ENCODE measurements at regions not wholly inside any gene's neighbourhood (a gene's known extent, or its start where the extent isn't known, plus 50 kb on each side); places are given as distances from the start of the nearest gene placed in this dataset.
A peak's percentile ranks its signal among the peaks of the same experiment; 100 is the strongest.

GRCh38 chr2:121076885-121077549 lies 208.0 kb downstream of the TFCP2L1 start:
- DNase-seq (ENCODE audit: low read depth) = no peak

- DNase-seq (ENCODE audit: low read depth) = no peak
These were observed 206.1 kb downstream of the TFCP2L1 start for GRCh38 chr2:121078899-121079298.

DNA sequence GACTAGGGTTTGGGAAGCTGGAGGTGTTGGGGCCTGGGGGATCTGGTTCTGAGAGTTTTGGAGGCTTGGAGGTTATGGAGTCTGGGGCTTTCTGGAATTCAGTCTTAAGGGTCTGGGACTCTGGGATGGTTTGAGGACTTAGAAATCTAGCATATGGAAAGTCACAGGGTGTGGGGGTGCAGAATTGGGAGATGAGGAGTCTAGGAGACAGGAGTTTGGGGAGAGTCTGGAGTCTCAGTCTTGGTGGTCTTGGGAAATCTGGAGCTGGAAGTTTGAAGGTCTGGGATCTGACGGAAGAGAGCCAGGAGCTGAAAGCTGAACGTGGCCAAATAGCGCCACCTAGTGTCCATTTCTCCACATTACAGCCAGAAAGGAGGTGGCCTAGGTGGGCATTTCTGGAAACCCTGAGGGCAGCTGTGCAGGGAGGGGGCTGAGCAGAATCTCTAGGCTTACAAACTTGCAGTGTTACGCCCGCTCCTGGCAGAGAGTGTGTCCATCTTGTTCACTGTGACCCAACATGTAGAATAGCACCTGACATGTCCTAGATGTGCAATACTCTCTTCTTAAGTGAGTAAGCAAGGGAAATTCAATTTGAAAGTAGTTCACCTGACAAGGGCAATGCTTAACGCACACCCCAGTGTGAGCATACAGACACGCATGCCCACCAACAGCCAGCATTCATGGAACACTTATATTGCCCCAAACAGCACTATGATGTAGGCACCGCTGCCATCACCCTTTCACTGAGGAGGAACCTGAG lies 204.8 kb downstream of the TFCP2L1 start:
- no peak for DNase-seq (ENCODE audit: low read depth)

GRCh38 chr2:121081701-121082100 lies 203.3 kb downstream of the TFCP2L1 start:
- no peak for DNase-seq (ENCODE audit: low read depth)

GRCh38 chr2:121082191-121082590 lies 202.8 kb downstream of the TFCP2L1 start:
- no peak for DNase-seq (ENCODE audit: low read depth)

GRCh38 chr2:121084130-121084680 lies 200.8 kb downstream of the TFCP2L1 start:
- no peak for DNase-seq (ENCODE audit: low read depth)

- DNase-seq (ENCODE audit: low read depth) = no peak
These were observed 199.2 kb downstream of the TFCP2L1 start for GRCh38 chr2:121085801-121086200.

DNA sequence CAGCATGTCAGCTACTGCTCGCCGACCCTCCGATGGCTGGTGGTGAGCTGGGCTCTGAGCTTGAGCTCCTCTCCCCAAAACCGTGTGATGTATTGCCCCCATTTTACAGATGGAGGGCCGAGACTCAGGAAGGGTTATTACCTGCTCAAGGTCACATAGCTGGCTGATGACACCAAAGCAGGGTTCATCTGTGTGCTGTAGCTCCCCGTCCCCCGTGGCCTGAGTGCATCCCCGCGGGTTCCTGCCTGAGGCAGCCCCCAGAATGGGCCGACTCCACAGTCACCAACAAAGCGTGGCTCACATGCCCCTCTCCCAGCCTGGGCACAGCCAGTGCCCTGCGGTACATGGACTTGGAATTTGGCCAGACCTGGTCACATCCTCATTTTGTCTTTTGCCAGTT lies 198.6 kb downstream of the TFCP2L1 start:
- no peak for DNase-seq (ENCODE audit: low read depth)

- no peak for DNase-seq (ENCODE audit: low read depth)
These were observed 197.9 kb downstream of the TFCP2L1 start for GRCh38 chr2:121087117-121087516.

DNA sequence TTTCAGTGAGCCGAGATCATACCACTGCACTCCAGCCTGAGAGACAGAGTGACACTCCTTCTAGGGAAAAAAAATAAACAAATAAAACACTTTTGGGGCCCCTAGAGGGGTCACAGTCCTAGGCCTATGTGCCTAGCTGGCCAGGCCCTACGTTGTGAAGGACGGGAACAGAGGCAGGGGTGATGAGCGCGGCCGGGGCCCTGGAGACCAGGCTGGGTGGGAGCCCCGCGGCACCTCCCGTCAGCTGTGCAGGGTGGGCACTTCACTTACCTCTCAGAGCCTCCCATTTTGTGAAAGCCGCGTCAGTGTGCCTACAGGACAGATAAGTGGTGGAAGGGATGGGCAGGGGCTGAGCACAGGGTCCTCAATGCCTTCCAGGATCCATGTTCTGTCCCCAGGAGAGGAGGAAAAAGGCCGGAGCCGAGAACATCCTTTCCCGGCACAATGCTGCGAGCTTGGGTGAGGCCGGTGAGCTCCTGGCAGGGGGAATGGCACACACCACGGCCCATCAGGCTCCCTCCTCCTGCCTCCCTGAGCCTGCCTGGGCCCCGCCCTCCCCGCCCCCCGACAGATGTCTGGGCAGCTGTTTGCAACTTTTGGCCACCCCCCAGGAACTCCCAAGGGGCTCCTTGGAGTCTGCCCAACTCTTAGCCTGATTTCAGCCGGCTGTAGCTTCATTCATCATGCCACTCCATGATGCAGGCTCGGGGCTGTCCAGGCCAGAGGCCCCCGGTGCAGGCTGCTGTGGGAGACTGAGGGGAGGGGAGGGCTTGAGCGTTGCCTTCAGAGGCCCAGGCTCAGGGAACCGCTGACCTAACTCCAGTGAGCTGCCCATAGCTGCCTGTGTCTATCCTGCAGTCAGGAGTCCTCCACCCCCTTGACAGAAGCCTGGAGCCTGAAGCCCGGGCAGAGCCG lies 196.5 kb downstream of the TFCP2L1 start:
- DNase-seq (ENCODE audit: low read depth) = no peak

GRCh38 chr2:121089166-121089510 lies 195.9 kb downstream of the TFCP2L1 start:
- no peak for DNase-seq (ENCODE audit: low read depth)

- DNase-seq (ENCODE audit: low read depth) = no peak
These were observed 194.8 kb downstream of the TFCP2L1 start for GRCh38 chr2:121090088-121090715.

DNA sequence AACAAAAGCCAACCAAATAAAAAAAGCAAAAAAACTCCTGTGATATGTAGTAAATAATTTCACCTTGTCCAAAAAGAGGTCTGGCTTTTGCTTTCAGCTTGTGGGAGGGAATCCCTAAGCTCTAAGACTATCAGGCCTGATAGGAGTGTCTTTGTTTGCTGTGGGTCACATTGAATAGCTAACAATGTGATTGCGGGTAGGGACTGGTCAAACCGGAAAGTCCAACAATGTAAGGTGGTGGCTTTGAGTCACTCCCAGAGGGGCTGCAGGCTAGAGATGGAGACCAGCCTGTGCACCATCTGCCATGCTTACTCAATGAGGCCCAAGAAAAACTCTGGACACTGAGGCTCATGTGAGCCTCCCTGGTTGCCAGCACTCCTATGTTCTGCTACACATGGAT lies 192.9 kb downstream of the TFCP2L1 start:
- no peak for DNase-seq (ENCODE audit: low read depth)

DNA sequence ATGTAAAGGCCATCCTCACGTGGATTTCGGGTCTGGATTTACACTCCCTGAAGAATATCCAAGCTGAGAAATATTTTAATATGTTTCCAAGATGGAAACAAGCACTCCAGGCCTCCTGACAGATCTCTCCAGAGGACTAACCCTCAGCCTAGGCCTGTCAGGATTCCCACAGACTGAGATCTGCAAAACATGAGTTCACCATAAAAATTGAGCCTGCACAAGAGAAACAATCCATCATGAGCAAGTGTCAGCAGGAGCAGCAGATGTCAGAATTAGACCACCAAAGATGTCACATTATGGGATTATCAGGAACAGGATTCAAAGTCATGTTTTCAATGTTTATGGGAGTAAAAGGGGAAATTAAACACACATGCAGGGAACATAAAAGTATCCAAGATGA lies 191.3 kb downstream of the TFCP2L1 start:
- no peak for DNase-seq (ENCODE audit: low read depth)

GRCh38 chr2:121094101-121094500 lies 190.9 kb downstream of the TFCP2L1 start:
- DNase-seq (ENCODE audit: low read depth) = no peak

DNA sequence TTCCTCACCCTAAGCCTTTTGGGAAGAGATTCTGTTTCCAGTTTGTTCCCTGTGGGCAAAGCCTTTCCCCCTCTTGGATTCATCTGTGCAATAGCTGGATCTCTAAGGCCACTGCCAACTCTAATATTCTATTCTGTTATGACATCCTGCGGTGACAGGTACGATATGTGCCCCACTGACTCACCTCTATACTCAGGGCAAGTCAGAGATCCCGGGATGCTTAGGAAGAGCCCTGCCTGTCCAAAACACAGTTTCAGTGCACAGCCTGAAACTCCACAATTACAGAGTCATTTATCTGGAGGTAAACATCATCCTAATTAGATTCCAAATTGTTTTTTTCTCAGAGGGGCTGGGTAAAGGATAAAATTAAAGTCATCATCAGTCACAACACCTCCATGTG lies 190.2 kb downstream of the TFCP2L1 start:
- no peak for DNase-seq (ENCODE audit: low read depth)

DNA sequence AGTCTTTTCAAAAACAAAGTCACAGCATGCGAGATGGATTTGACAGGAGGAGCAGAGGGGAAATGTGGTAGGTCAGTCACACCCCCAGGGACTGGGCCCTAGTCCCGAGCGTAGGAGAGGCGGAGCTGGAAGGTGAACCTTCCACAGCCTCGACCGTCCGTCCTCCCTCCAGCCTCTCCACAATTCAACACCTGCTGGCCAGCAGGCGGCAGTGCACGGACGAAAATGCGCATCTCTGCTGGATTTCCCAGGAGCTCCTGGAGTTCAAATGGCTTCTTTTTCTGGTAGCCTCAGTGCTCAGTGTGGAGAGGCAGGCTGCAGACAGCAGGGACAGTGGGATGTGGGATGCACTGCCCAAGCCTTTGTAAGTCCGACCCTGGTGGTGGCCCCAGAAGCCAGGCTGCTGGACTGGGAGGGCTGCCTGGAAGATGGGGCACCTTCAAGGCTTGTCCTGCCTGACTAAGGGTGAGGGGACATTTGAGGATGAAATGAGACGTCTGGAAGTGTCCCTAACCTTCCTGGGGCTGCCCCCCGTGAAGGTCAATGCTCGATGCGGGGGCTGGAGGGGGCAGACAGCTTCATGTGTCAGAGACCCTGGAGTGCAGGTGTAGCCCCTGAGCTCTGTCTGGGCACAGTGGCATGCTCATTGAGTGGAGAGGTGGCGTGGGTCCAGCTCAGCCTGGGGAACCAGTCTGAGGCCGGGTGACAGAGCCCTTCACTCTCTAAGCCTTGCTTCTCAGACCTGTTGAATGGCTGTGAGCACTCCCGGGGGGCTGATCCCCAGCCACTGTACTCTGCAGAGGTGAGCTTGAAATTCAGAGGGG lies 189.5 kb downstream of the TFCP2L1 start:
- peak; percentile 24 for DNase-seq (ENCODE audit: low read depth)

DNA sequence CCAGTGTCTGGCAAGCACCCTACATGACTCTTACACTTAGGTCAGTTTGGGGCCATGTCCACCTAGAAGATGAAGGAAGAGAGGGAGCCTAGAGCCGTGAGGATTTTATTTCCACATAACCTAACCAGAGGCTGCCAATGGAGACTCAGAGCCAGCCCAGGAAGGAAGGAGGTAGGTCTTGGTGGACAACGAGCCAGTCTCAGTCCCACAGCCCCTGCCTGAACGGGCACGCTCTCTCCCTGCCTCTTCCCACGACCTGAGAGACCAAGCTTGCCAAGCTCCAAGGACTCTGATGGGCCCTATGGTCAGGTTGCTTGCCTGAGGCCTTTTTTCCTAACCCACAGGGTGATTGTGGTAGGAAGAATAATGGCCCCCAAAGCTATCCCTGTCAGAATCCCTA lies 188.4 kb downstream of the TFCP2L1 start:
- no peak for DNase-seq (ENCODE audit: low read depth)

DNA sequence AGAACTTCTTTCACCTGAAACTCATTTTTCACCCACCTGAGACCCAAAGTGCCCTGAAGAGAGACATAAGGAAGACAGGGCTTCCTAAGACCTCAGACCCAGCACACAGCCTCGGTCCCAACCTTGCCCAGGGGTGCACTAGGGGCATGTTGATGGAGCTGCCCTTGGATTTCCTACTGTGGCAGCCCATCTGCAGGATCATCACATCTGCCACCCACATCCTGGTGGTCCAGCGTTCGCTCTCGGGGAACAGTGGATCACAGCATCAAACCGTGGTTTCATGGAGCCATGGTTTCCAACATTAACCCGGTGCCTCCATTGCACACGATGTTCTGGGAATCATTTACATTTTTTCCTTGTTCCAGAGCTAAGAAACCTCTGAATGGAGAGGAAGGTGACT lies 186.4 kb downstream of the TFCP2L1 start:
- DNase-seq (ENCODE audit: low read depth) = no peak

- no peak for DNase-seq (ENCODE audit: low read depth)
These were observed 185.4 kb downstream of the TFCP2L1 start for GRCh38 chr2:121099329-121100290.

All from non-pigmented ciliary epithelial cell (primary cell).